Esophagus squamous epithelium (tissue), 5 donors: ENCODE measurements at regions not wholly inside any gene's neighbourhood (a gene's known extent, or its start where the extent isn't known, plus 50 kb on each side); places are given as distances from the start of the nearest gene placed in this dataset.

Source experiments
- DNase-seq: peaks from one replicate; lab custom pipeline; 2025; lab: John Stamatoyannopoulos, UW
- H3K27ac ChIP-seq, 4 donors: fragments of 200-600 bp; sonication (generic); one replicate each; pipeline ENCODE4 v1.5.1; 2016 to 2019; ENCODE audit warnings: mild to moderate bottlenecking in 1 of 4
- H3K27me3 ChIP-seq, 4 donors: fragments of 200-600 bp; sonication (generic); 1 replicate in 3 of 4; 2 replicates in 1 of 4; pipeline versions ENCODE4 v1.5.1 to v1.6.0; 2017 to 2021; ENCODE audit warnings: antibody characterized with exemption in 1 of 4
- H3K36me3 ChIP-seq, 3 donors: fragments of 200-600 bp; sonication (generic); one replicate each; pipeline ENCODE4 v1.5.1; 2016 to 2019
- H3K4me1 ChIP-seq, 3 donors: fragments of 200-600 bp; sonication (generic); one replicate each; pipeline ENCODE4 v1.5.1; 2017 to 2019
- H3K4me3 ChIP-seq, 4 donors: fragments of 200-600 bp; sonication (generic); 1 replicate in 3 of 4; 2 replicates in 1 of 4; pipeline ENCODE4 v1.5.1; 2016 to 2019; ENCODE audit warnings: mild to moderate bottlenecking in 2 of 4, moderate library complexity in 1 of 4
- H3K9me3 ChIP-seq, 3 donors: fragments of 200-600 bp; sonication (generic); one replicate each; pipeline ENCODE4 v1.5.1; 2016 to 2019
- CTCF ChIP-seq, 6 experiments: fragments of 450-650 bp in 4 of 6; fragments of 200-600 bp in 2 of 6; sonication (generic) in 2 of 6; IDR thresholded peaks; one replicate each; pipeline ENCODE4 v1.5.1; 2016 to 2019; ENCODE audit warnings: antibody characterized with exemption in 6 of 6, mild to moderate bottlenecking in 4 of 6, moderate library complexity in 4 of 6
- POLR2A ChIP-seq, 4 donors: fragments of 450-650 bp; IDR thresholded peaks; one replicate each; pipeline ENCODE4 v1.6.1; 2017; ENCODE audit warnings: antibody characterized with exemption in 4 of 4, mild to moderate bottlenecking in 4 of 4, moderate library complexity in 3 of 4
- WGBS, 2 donors: methylation state at CpG; one replicate each; pipeline ENCODE4 v1.1.5; 2018; 5-methylcytosine and 5-hydroxymethylcytosine counted together
- intact Hi-C: fragments of 100-400 bp; cut with DNase I; formaldehyde crosslinking; loops from one replicate; pipeline ENCODE4 v1.15.0; 2022
- donor health status: DM: yes; HTN: yes; CAD: no.

GRCh38 chr1:87182611-87183010 lies 146.1 kb upstream of the LMO4 start:
- no peak overlapping the region for H3K27ac ChIP-seq
- intact Hi-C loops: no loop called here
- no peak for DNase-seq

GRCh38 chr1:87185077-87185476 lies 143.6 kb upstream of the LMO4 start:
- Histone ChIP-seq H3K4me3 (no peak overlapping the region), H3K9me3 (no peaks in the 10 kb centered on the region), H3K4me1 (no peaks in the 10 kb centered on the region), H3K36me3 (no peaks in the 10 kb centered on the region), H3K27ac (no peak overlapping the region), H3K27me3 (no peaks in the 10 kb centered on the region)
- no peak for TF ChIP-seq POLR2A (IDR thresholded peaks at IDR 0.05)
- no peak for TF ChIP-seq CTCF (IDR thresholded peaks at IDR 0.05)
- no peak for DNase-seq
- intact Hi-C loops: no loop called here
- WGBS, 2 donors: 77 to 88% methylated on average over 4 of the region's 4 CpGs

More at GRCh38 chr1:87182611-87183010, 146.1 kb upstream of the LMO4 start:
- H3K27me3 ChIP-seq: no peaks in the 10 kb centered on the region
- no peaks in the 10 kb centered on the region for H3K4me1 ChIP-seq
- no peak overlapping the region for H3K4me3 ChIP-seq
- TF ChIP-seq CTCF (IDR thresholded peaks at IDR 0.05) (no peak), POLR2A (IDR thresholded peaks at IDR 0.05) (no peak)
- no peaks in the 10 kb centered on the region for H3K36me3 ChIP-seq
- no peaks in the 10 kb centered on the region for H3K9me3 ChIP-seq

GRCh38 chr1:87186346-87186745 lies 142.3 kb upstream of the LMO4 start:
- Histone ChIP-seq H3K36me3 (no peaks in the 10 kb centered on the region), H3K9me3 (no peaks in the 10 kb centered on the region), H3K27ac (no peak overlapping the region), H3K4me1 (no peaks in the 10 kb centered on the region), H3K4me3 (no peak overlapping the region), H3K27me3 (no peaks in the 10 kb centered on the region)
- no peak for TF ChIP-seq CTCF (IDR thresholded peaks at IDR 0.05)
- TF ChIP-seq POLR2A (IDR thresholded peaks at IDR 0.05): no peak
- intact Hi-C loops: no loop called here
- 62 to 72% methylated on average over 3 of the region's 3 CpGs for WGBS, 2 donors
- no peak for DNase-seq

GRCh38 chr1:87188640-87189039 lies 140.0 kb upstream of the LMO4 start:
- H3K4me3 ChIP-seq: no peak overlapping the region
- H3K27me3 ChIP-seq: no peaks in the 10 kb centered on the region
- no peaks in the 10 kb centered on the region for H3K4me1 ChIP-seq
- no peaks in the 10 kb centered on the region for H3K9me3 ChIP-seq
- DNase-seq: no peak
- 72 to 79% methylated on average over 3 of the region's 3 CpGs for WGBS, 2 donors
- no peaks in the 10 kb centered on the region for H3K36me3 ChIP-seq
- intact Hi-C loops: no loop called here
- no peak for TF ChIP-seq POLR2A (IDR thresholded peaks at IDR 0.05)
- no peak for TF ChIP-seq CTCF (IDR thresholded peaks at IDR 0.05)
- H3K27ac ChIP-seq: no peak overlapping the region

GRCh38 chr1:87190402-87190801 lies 138.3 kb upstream of the LMO4 start:
- no peak for DNase-seq
- intact Hi-C loops: no loop called here
- Histone ChIP-seq H3K9me3 (peaks cover 0 to 2% (median 0%) of the 10 kb centered on the region in 3 donors), H3K36me3 (no peaks in the 10 kb centered on the region), H3K4me3 (no peak overlapping the region), H3K27ac (no peak overlapping the region), H3K4me1 (no peaks in the 10 kb centered on the region), H3K27me3 (no peaks in the 10 kb centered on the region)
- no peak for TF ChIP-seq POLR2A (IDR thresholded peaks at IDR 0.05)
- TF ChIP-seq CTCF (IDR thresholded peaks at IDR 0.05): no peak
- WGBS, 2 donors: 48 to 74% methylated on average over 2 of the region's 2 CpGs
